Heart left ventricle (tissue), 16 donors: ENCODE measurements at regions not wholly inside any gene's neighbourhood (a gene's known extent, or its start where the extent isn't known, plus 50 kb on each side); places are given as distances from the start of the nearest gene placed in this dataset.

ENCODE experiments used
- ATAC-seq, 4 donors: fragments of 200-7000 bp; cut with Tn5 transposase; one replicate each; pipeline ENCODE4 v1.9.1; 2020 to 2022; ENCODE audit warnings: moderate library complexity in 4 of 4, mild to moderate bottlenecking in 3 of 4, moderate number of reproducible peaks in 1 of 4
- DNase-seq, 5 donors: peaks; one replicate each; pipeline ENCODE4 v3.0.0-alpha.2; 2020
- H3K27ac ChIP-seq, 12 donors: fragments of 200-600 bp; sonication (generic) in 4 of 12; one replicate each; pipeline versions ENCODE4 v1.5.0 to v1.8.0; 2016 to 2022; ENCODE audit warnings: mild to moderate bottlenecking in 2 of 12
- H3K27me3 ChIP-seq, 9 donors: fragments of 200-600 bp; sonication (generic) in 2 of 9; one replicate each; pipeline versions ENCODE4 v1.5.1 to v1.8.0; 2016 to 2022; ENCODE audit warnings: mild to moderate bottlenecking in 3 of 9
- H3K36me3 ChIP-seq, 9 donors: fragments of 200-600 bp; sonication (generic) in 2 of 9; one replicate each; pipeline versions ENCODE4 v1.5.0 to v1.8.0; 2018 to 2022; ENCODE audit warnings: mild to moderate bottlenecking in 2 of 9
- H3K4me1 ChIP-seq, 12 donors: fragments of 200-600 bp; sonication (generic) in 4 of 12; one replicate each; pipeline versions ENCODE4 v1.5.0 to v1.8.0; 2016 to 2022; ENCODE audit warnings: mild to moderate bottlenecking in 3 of 12
- H3K4me3 ChIP-seq, 12 donors: fragments of 200-600 bp; sonication (generic) in 4 of 12; one replicate each; pipeline versions ENCODE4 v1.5.0 to v1.8.0; 2017 to 2022; ENCODE audit warnings: mild to moderate bottlenecking in 9 of 12, moderate library complexity in 4 of 12
- H3K9me3 ChIP-seq, 12 donors: fragments of 200-600 bp; sonication (generic) in 4 of 12; one replicate each; pipeline versions ENCODE4 v1.5.0 to v1.8.0; 2016 to 2022; ENCODE audit warnings: mild to moderate bottlenecking in 1 of 12
- CTCF ChIP-seq, 12 donors: fragments of 200-600 bp; sonication (generic) in 4 of 12; IDR thresholded peaks; one replicate each; pipeline versions ENCODE4 v1.5.0 to v1.8.0; 2018 to 2022; ENCODE audit warnings: antibody characterized with exemption in 12 of 12, mild to moderate bottlenecking in 5 of 12
- POLR2A ChIP-seq, 2 donors: fragments of 450-650 bp; IDR thresholded peaks; one replicate each; pipeline ENCODE4 v1.6.1; 2017; ENCODE audit warnings: antibody characterized with exemption in 2 of 2, mild to moderate bottlenecking in 2 of 2, moderate library complexity in 2 of 2
- WGBS, 4 donors: extraction: QIAGEN DNeasy Blood & Tissue Kit in 2 of 4; methylation state at CpG; one replicate each; pipeline versions ENCODE4 v1.1.5 to v1.1.7; 2013 to 2018; 5-methylcytosine and 5-hydroxymethylcytosine counted together
- intact Hi-C, 10 donors: fragments of 100-400 bp; cut with DNase I; formaldehyde crosslinking; loops; one replicate each; pipeline versions ENCODE4 v1.11.1 to v1.14.2; 2022
- donor health status: ischemic (EF 13 %, LVEDD 7.1; RV severe dilation, severe dysfunction).
- donor health status: healthy with polysubstance abuse.
- donor health status: DM: no; HTN: yes; CAD: no.
- donor health status: DM: no; HTN: no; CAD: no.
- donor health status: ischemic (EF 25% LVEDD 6.9; RV normal size, moderate dysfunction).
- donor health status: ischemic (EF 25% LVEDD 5.7; RV mildly dilated, moderate dysfunction).
- donor health status: healthy.
- donor health status: DM: yes; HTN: yes; CAD: no.
- donor health status: ischemic (EF 35%, LVEDD 5.7; RV mildly dilated, moderate dysfunction).
- donor health status: nonischemic (EF 11% LVEDD 7.7; RV severe dilation, severe dysfunction).
- donor health status: DM: yes; HTN: yes; CAD: no.
- donor health status: PGD.
- donor health status: ischemic (EF 29% LVEDD 5.4; RV normal size, mild dysfunction).
- donor health status: nonischemic (EF 23%, LVEDD 6.1; RV moderate dilation, normal function).

GRCh38 chr6:74902089-74902488, 303.8 kb downstream of the COL12A1 start:
- no peaks in the 10 kb centered on the region for H3K36me3 ChIP-seq
- WGBS, 4 donors, result 56 to 69% (median 62%) methylated on average over 1 of the region's 1 CpG
- no peaks in the 10 kb centered on the region for H3K27me3 ChIP-seq
- peaks cover 0 to 48% (median 21%) of the 10 kb centered on the region in 12 donors for H3K9me3 ChIP-seq
- H3K4me3 ChIP-seq, result no peak overlapping the region
- DNase-seq (no peak), ATAC-seq (no peak)
- H3K27ac ChIP-seq, result no peak overlapping the region
- H3K4me1 ChIP-seq, result no peaks in the 10 kb centered on the region
- no peak for TF ChIP-seq POLR2A (IDR thresholded peaks at IDR 0.05)
- TF ChIP-seq CTCF (IDR thresholded peaks at IDR 0.05), result no peak
- intact Hi-C loops, result no loop called here

GRCh38 chr6:74901576-74901975, 304.3 kb downstream of the COL12A1 start:
- TF ChIP-seq POLR2A (IDR thresholded peaks at IDR 0.05), result no peak
- TF ChIP-seq CTCF (IDR thresholded peaks at IDR 0.05), result no peak
- no peaks in the 10 kb centered on the region for H3K36me3 ChIP-seq
- WGBS, 4 donors, result 72 to 86% (median 84%) methylated on average over 3 of the region's 3 CpGs
- intact Hi-C loops, result no loop called here
- no peaks in the 10 kb centered on the region for H3K4me1 ChIP-seq
- ATAC-seq, result no peak
- DNase-seq, result no peak
- H3K27ac ChIP-seq, result no peak overlapping the region
- no peak overlapping the region for H3K4me3 ChIP-seq
- no peaks in the 10 kb centered on the region for H3K27me3 ChIP-seq
- peaks cover 0 to 49% (median 21%) of the 10 kb centered on the region in 12 donors for H3K9me3 ChIP-seq

GRCh38 chr6:74899416-74899815, 306.4 kb downstream of the COL12A1 start:
- ATAC-seq, result no peak
- no peak for DNase-seq
- Histone ChIP-seq H3K4me1 (no peaks in the 10 kb centered on the region), H3K4me3 (no peak overlapping the region), H3K36me3 (no peaks in the 10 kb centered on the region), H3K27me3 (no peaks in the 10 kb centered on the region), H3K27ac (no peak overlapping the region), H3K9me3 (peaks cover 0 to 46% (median 20%) of the 10 kb centered on the region in 12 donors)
- 34 to 56% (median 50%) methylated on average over 4 of the region's 4 CpGs for WGBS, 4 donors
- no peak for TF ChIP-seq POLR2A (IDR thresholded peaks at IDR 0.05)
- TF ChIP-seq CTCF (IDR thresholded peaks at IDR 0.05), result no peak
- intact Hi-C loops, result loop anchor here in 1 of 10 donors (10.0 kb wide), 1 partner anchor 305 kb away; the partner anchor contains the start of gene COL12A1

GRCh38 chr6:74892091-74892490, 313.8 kb downstream of the COL12A1 start:
- peaks cover 0 to 12% (median 0%) of the 10 kb centered on the region in 12 donors for H3K9me3 ChIP-seq
- H3K27ac ChIP-seq, result peak overlapping the region in 5 of 12 donors; percentile 2 to 55 (median 15)
- DNase-seq (no peak), ATAC-seq (no peak)
- no peak for TF ChIP-seq CTCF (IDR thresholded peaks at IDR 0.05)
- no peak for TF ChIP-seq POLR2A (IDR thresholded peaks at IDR 0.05)
- no peaks in the 10 kb centered on the region for H3K36me3 ChIP-seq
- peaks cover 0 to 8% (median 0%) of the 10 kb centered on the region in 12 donors for H3K4me1 ChIP-seq
- no peaks in the 10 kb centered on the region for H3K27me3 ChIP-seq
- intact Hi-C loops, result loop anchor here in 1 of 10 donors (10.0 kb wide), 1 partner anchor 313 kb away; the partner anchor contains the start of gene COL12A1
- 58 to 68% (median 63%) methylated on average over 5 of the region's 5 CpGs for WGBS, 4 donors
- H3K4me3 ChIP-seq, result no peak overlapping the region
